Spleen (tissue), 11 donors: ENCODE measurements at regions not wholly inside any gene's neighbourhood (a gene's known extent, or its start where the extent isn't known, plus 50 kb on each side); places are given as distances from the start of the nearest gene placed in this dataset.

Experiments
- DNase-seq: peaks from one replicate; pipeline ENCODE4 v3.0.0-alpha.2; 2020
- H3K27ac ChIP-seq, 8 donors: fragments of 200-600 bp; sonication (generic) in 7 of 8; 1 replicate in 4 of 8; 2 replicates in 4 of 8; pipeline versions ENCODE4 v1.5.0 to v1.8.0; 2016 to 2021; ENCODE audit warnings: inconsistent platforms in 4 of 8, mild to moderate bottlenecking in 4 of 8, moderate library complexity in 1 of 8
- H3K27me3 ChIP-seq, 7 donors: fragments of 200-600 bp; sonication (generic) in 6 of 7; replicated peaks in 1 of 7; 1 replicate in 4 of 7; 2 replicates in 3 of 7; pipeline versions ENCODE4 v1.5.0 to v1.8.0; 2016 to 2021; ENCODE audit warnings: inconsistent platforms in 3 of 7, mild to moderate bottlenecking in 1 of 7
- H3K36me3 ChIP-seq, 6 donors: fragments of 200-600 bp; sonication (generic) in 5 of 6; 1 replicate in 4 of 6; 2 replicates in 2 of 6; pipeline versions ENCODE4 v1.5.0 to v1.8.0; 2016 to 2021; ENCODE audit warnings: inconsistent platforms in 2 of 6
- H3K4me1 ChIP-seq, 6 donors: fragments of 200-600 bp; sonication (generic) in 5 of 6; 1 replicate in 3 of 6; 2 replicates in 3 of 6; pipeline versions ENCODE4 v1.5.0 to v1.8.0; 2016 to 2021; ENCODE audit warnings: inconsistent platforms in 3 of 6
- H3K4me3 ChIP-seq, 8 donors: fragments of 200-600 bp; sonication (generic) in 7 of 8; 1 replicate in 4 of 8; 2 replicates in 4 of 8; pipeline versions ENCODE4 v1.5.0 to v1.8.0; 2016 to 2021; ENCODE audit warnings: inconsistent platforms in 4 of 8, mild to moderate bottlenecking in 4 of 8, moderate library complexity in 2 of 8
- H3K9me3 ChIP-seq, 8 donors: fragments of 200-600 bp; sonication (generic) in 7 of 8; 1 replicate in 4 of 8; 2 replicates in 4 of 8; pipeline versions ENCODE4 v1.5.0 to v1.8.0; 2016 to 2021; ENCODE audit warnings: inconsistent platforms in 4 of 8
- CTCF ChIP-seq, 11 experiments: fragments of 200-600 bp in 7 of 11; fragments of 450-650 bp in 4 of 11; sonication (generic) in 4 of 11; IDR thresholded peaks in 8 of 11; conservative IDR thresholded peaks in 3 of 11; 1 replicate in 7 of 11; 2 replicates in 4 of 11; pipeline versions ENCODE4 v1.4.0 to v1.8.0; 2016 to 2021; ENCODE audit warnings: antibody characterized with exemption in 11 of 11, inconsistent platforms in 4 of 11, mild to moderate bottlenecking in 1 of 11
- POLR2A ChIP-seq, 3 donors: fragments of 450-650 bp; IDR thresholded peaks; one replicate each; pipeline ENCODE4 v1.5.1; 2017; ENCODE audit warnings: antibody characterized with exemption in 3 of 3, mild to moderate bottlenecking in 1 of 3
- POLR2AphosphoS5 ChIP-seq, 3 donors: sonication (generic); formaldehyde crosslinking; IDR thresholded peaks; one replicate each; pipeline ENCODE4 v1.5.1; 2017; ENCODE audit warnings: antibody characterized with exemption in 3 of 3
- WGBS, 5 donors: extraction: QIAGEN DNeasy Blood & Tissue Kit in 3 of 5; methylation state at CpG; one replicate each; pipeline versions ENCODE4 v1.1.5 to v1.1.7; 2013 to 2018; 5-methylcytosine and 5-hydroxymethylcytosine counted together
- intact Hi-C: fragments of 100-400 bp; cut with DNase I; formaldehyde crosslinking; loops from one replicate; pipeline ENCODE4 v1.15.0; 2023; ENCODE audit warnings: low total_unique reads
- donor health status: healthy with polysubstance abuse.
- donor health status: DM: no; HTN: no; CAD: no; lungs with moderate emphysema.
- donor health status: DM: no; HTN: no; CAD: no.
- donor health status: Bipolar disorder and iron deficiency.
- donor health status: healthy.
- donor health status: DM: no; HTN: no; CAD: no.
- donor health status: DM: yes; HTN: yes; CAD: no.

- peaks cover 0 to 3% (median 0%) of the 10 kb centered on the region in 6 donors for H3K4me1 ChIP-seq
- WGBS, 5 donors, result 80 to 94% (median 90%) methylated on average over 4 of the region's 4 CpGs
- no peaks in the 10 kb centered on the region for H3K27me3 ChIP-seq
- H3K36me3 ChIP-seq, result no peaks in the 10 kb centered on the region
- DNase-seq, result no peak
- H3K9me3 ChIP-seq, result peaks cover 0 to 43% (median 34%) of the 10 kb centered on the region in 8 donors
- no peak overlapping the region for H3K4me3 ChIP-seq
- no peak overlapping the region for H3K27ac ChIP-seq
- intact Hi-C loops, result no loop called here
- TF ChIP-seq POLR2A (IDR thresholded peaks at IDR 0.05), result no peak
- no peak for TF ChIP-seq CTCF (IDR thresholded peaks at IDR 0.05 in 8 of 11, conservative IDR thresholded peaks at IDR 0.05 in 3 of 11)
Measured at GRCh38 chr5:66467564-66467963, 128.6 kb upstream of the MAST4 start.

- Histone ChIP-seq H3K36me3 (no peaks in the 10 kb centered on the region), H3K4me3 (no peak overlapping the region), H3K4me1 (peaks cover 0 to 3% (median 0%) of the 10 kb centered on the region in 6 donors), H3K27ac (no peak overlapping the region), H3K27me3 (no peaks in the 10 kb centered on the region), H3K9me3 (peaks cover 0 to 43% (median 34%) of the 10 kb centered on the region in 8 donors)
- 95 to 98% (median 97%) methylated on average over 1 of the region's 1 CpG for WGBS, 5 donors
- intact Hi-C loops, result no loop called here
- DNase-seq, result no peak
- TF ChIP-seq CTCF (IDR thresholded peaks at IDR 0.05 in 8 of 11, conservative IDR thresholded peaks at IDR 0.05 in 3 of 11) (no peak), POLR2AphosphoS5 (IDR thresholded peaks at IDR 0.05) (no peak), POLR2A (IDR thresholded peaks at IDR 0.05) (no peak)
Measured at GRCh38 chr5:66469684-66470083, 126.5 kb upstream of the MAST4 start.

GRCh38 chr5:66472010-66472409 lies 124.2 kb upstream of the MAST4 start:
- peak overlapping the region in 1 of 8 donors; percentile 5 for H3K27ac ChIP-seq
- H3K27me3 ChIP-seq, result no peaks in the 10 kb centered on the region
- peaks cover 0 to 3% (median 0%) of the 10 kb centered on the region in 6 donors for H3K4me1 ChIP-seq
- H3K4me3 ChIP-seq, result no peak overlapping the region
- H3K36me3 ChIP-seq, result no peaks in the 10 kb centered on the region
- TF ChIP-seq POLR2A (IDR thresholded peaks at IDR 0.05), result no peak
- TF ChIP-seq CTCF (IDR thresholded peaks at IDR 0.05 in 8 of 11, conservative IDR thresholded peaks at IDR 0.05 in 3 of 11), result no peak
- TF ChIP-seq POLR2AphosphoS5 (IDR thresholded peaks at IDR 0.05), result no peak
- DNase-seq, result no peak
- peaks cover 0 to 35% (median 30%) of the 10 kb centered on the region in 8 donors for H3K9me3 ChIP-seq
- intact Hi-C loops, result no loop called here
- WGBS, 5 donors, result 56 to 86% (median 62%) methylated on average over 1 of the region's 1 CpG

- H3K27ac ChIP-seq, result no peak overlapping the region
- no peaks in the 10 kb centered on the region for H3K36me3 ChIP-seq
- intact Hi-C loops, result no loop called here
- DNase-seq, result no peak
- H3K4me1 ChIP-seq, result peaks cover 0 to 3% (median 0%) of the 10 kb centered on the region in 6 donors
- WGBS, 5 donors, result 90 to 96% (median 93%) methylated on average over 4 of the region's 4 CpGs
- no peak overlapping the region for H3K4me3 ChIP-seq
- peaks cover 0 to 5% (median 0%) of the 10 kb centered on the region in 8 donors for H3K9me3 ChIP-seq
- H3K27me3 ChIP-seq, result no peaks in the 10 kb centered on the region
- TF ChIP-seq POLR2A (IDR thresholded peaks at IDR 0.05) (no peak), POLR2AphosphoS5 (IDR thresholded peaks at IDR 0.05) (no peak), CTCF (IDR thresholded peaks at IDR 0.05 in 8 of 11, conservative IDR thresholded peaks at IDR 0.05 in 3 of 11) (no peak)
Measured at GRCh38 chr5:66475731-66476130, 120.5 kb upstream of the MAST4 start.
